PC-9 (cell line): ENCODE measurements at regions not wholly inside any gene's neighbourhood (a gene's known extent, or its start where the extent isn't known, plus 50 kb on each side); places are given as distances from the start of the nearest gene placed in this dataset.
"Not testable (repeated sequence)": the region's sequence is repeated elsewhere in the genome, so short reads cannot be mapped to it uniquely, and the experiment has no call there.

Source experiments
- BruUV-seq: library from RNA; stranded (reverse); fragments of 400-500 nt; replicated peaks from 2 replicates; lab custom pipeline; 2021; lab: Mats Ljungman, UMichigan
- CTCF ChIA-PET: fragments of 300-600 bp; sonication (Branson Sonifier 250); formaldehyde crosslinking; loops from one replicate; lab custom pipeline; 2022; ENCODE audit warnings: antibody characterized with exemption; lab: Charles Lee
- POLR2A ChIA-PET: fragments of 300-600 bp; sonication (Branson Sonifier 250); formaldehyde crosslinking; loops from one replicate; lab custom pipeline; 2022; ENCODE audit warnings: antibody characterized with exemption; ENCODE audit not compliant: unreplicated experiment; lab: Charles Lee
- DNase-seq, 2 experiments: peaks; one replicate each; pipeline versions ENCODE4 v3.0.0 to v3.0.0-alpha.2; 2015 to 2022; ENCODE audit warnings: mixed read lengths in 1 of 2
- H2AFZ ChIP-seq: fragments of 200-600 bp; sonication (generic); 2 replicates; pipeline ENCODE4 v1.8.1; 2017; ENCODE audit warnings: antibody characterized with exemption
- H3F3A ChIP-seq: fragments of 200-600 bp; sonication (generic); 2 replicates; pipeline ENCODE4 v1.8.1; 2017; ENCODE audit warnings: antibody characterized with exemption, mild to moderate bottlenecking, low read depth; ENCODE audit not compliant: insufficient read depth
- H3K27ac ChIP-seq: fragments of 200-600 bp; sonication (generic); 2 replicates; pipeline ENCODE4 v1.6.1; 2016; ENCODE audit warnings: mixed run types
- H3K27me3 ChIP-seq: fragments of 200-600 bp; sonication (generic); 2 replicates; pipeline ENCODE4 v1.6.1; 2016; ENCODE audit warnings: low read depth, mixed run types; ENCODE audit not compliant: insufficient read depth
- H3K36me3 ChIP-seq: fragments of 200-600 bp; sonication (generic); 2 replicates; pipeline ENCODE4 v1.6.1; 2016; ENCODE audit warnings: low read depth, mixed run types
- H3K4me1 ChIP-seq: fragments of 200-600 bp; sonication (generic); replicated peaks from 2 replicates; pipeline ENCODE4 v1.6.1; 2016; ENCODE audit warnings: mixed run types; ENCODE audit not compliant: insufficient read depth
- H3K4me2 ChIP-seq: fragments of 200-600 bp; sonication (generic); 2 replicates; pipeline ENCODE4 v1.6.1; 2017; ENCODE audit warnings: mixed run types
- H3K4me3 ChIP-seq: fragments of 200-600 bp; sonication (generic); 2 replicates; pipeline ENCODE4 v1.6.1; 2016; ENCODE audit warnings: mixed run types
- H3K79me2 ChIP-seq: fragments of 200-600 bp; sonication (generic); 2 replicates; pipeline ENCODE4 v1.6.1; 2017; ENCODE audit warnings: low read depth, mixed run types
- H3K9me2 ChIP-seq: fragments of 200-600 bp; sonication (generic); 2 replicates; pipeline ENCODE4 v1.8.1; 2017; ENCODE audit warnings: mild to moderate bottlenecking; ENCODE audit not compliant: insufficient read depth
- H3K9me3 ChIP-seq: fragments of 200-600 bp; sonication (generic); 2 replicates; pipeline ENCODE4 v1.8.1; 2016; ENCODE audit warnings: low read depth; ENCODE audit not compliant: insufficient read depth
- H4K20me1 ChIP-seq: fragments of 200-600 bp; sonication (generic); 2 replicates; pipeline ENCODE4 v1.8.1; 2017; ENCODE audit not compliant: insufficient read depth
- EZH2 ChIP-seq: fragments of 200-600 bp; sonication (generic); IDR thresholded peaks from 2 replicates; pipeline ENCODE4 v1.8.0; 2017; ENCODE audit warnings: antibody characterized with exemption, low read depth
- intact Hi-C: fragments of 100-400 bp; cut with micrococcal nuclease; formaldehyde crosslinking; loops from one replicate; pipeline ENCODE4 v1.10.0; 2022; ENCODE audit not compliant: unreplicated experiment
- TF ChIP-seq, protein P1 (sequence below): fragments of 200-600 bp; sonication (generic); conservative IDR thresholded peaks from 2 replicates; pipeline ENCODE4 v1.6.1; 2017; ENCODE audit warnings: mixed run types, antibody characterized with exemption, mild to moderate bottlenecking, moderate library complexity

DNA sequence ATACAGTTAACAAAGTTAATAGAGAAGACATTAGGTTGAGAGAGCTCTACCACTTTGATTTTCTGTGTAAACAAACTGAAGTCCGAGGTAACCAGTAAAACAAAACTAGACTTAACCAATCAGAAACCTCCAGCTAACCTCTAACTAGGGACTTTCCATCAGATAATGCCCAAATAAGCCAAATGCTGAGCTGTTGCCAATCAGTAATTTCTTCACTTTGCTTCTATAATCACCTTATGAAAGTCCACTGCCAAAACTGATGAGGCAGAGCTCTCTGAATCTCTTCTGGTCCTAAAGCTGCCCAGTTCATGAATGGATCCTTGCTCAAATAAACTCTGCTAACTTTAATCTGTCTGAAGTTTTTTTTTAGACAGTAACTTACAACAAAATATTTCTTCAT is 448.0 kb upstream of the NECTIN3 start:
- H3K27me3 ChIP-seq = no peaks in the 10 kb centered on the region
- no peaks in the 10 kb centered on the region for H4K20me1 ChIP-seq
- POLR2A ChIA-PET = no interaction called here
- BruUV-seq = no TSS peak
- H3K4me3 ChIP-seq = no peak overlapping the region
- no peaks in the 10 kb centered on the region for H3K79me2 ChIP-seq
- CTCF ChIA-PET = no interaction called here
- no peak overlapping the region for H2AFZ ChIP-seq
- intact Hi-C loops = no loop called here
- no peak overlapping the region for H3K4me2 ChIP-seq
- no peaks in the 10 kb centered on the region for H3F3A ChIP-seq
- no peaks in the 10 kb centered on the region for H3K36me3 ChIP-seq
- H3K4me1 ChIP-seq = no peaks in the 10 kb centered on the region
- no peak for DNase-seq
- no peaks in the 10 kb centered on the region for H3K9me2 ChIP-seq
- H3K27ac ChIP-seq = no peak overlapping the region
- H3K9me3 ChIP-seq = no peaks in the 10 kb centered on the region
- TF ChIP-seq, protein P1, sequence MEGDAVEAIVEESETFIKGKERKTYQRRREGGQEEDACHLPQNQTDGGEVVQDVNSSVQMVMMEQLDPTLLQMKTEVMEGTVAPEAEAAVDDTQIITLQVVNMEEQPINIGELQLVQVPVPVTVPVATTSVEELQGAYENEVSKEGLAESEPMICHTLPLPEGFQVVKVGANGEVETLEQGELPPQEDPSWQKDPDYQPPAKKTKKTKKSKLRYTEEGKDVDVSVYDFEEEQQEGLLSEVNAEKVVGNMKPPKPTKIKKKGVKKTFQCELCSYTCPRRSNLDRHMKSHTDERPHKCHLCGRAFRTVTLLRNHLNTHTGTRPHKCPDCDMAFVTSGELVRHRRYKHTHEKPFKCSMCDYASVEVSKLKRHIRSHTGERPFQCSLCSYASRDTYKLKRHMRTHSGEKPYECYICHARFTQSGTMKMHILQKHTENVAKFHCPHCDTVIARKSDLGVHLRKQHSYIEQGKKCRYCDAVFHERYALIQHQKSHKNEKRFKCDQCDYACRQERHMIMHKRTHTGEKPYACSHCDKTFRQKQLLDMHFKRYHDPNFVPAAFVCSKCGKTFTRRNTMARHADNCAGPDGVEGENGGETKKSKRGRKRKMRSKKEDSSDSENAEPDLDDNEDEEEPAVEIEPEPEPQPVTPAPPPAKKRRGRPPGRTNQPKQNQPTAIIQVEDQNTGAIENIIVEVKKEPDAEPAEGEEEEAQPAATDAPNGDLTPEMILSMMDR = no peak
- no peak for TF ChIP-seq EZH2

DNA sequence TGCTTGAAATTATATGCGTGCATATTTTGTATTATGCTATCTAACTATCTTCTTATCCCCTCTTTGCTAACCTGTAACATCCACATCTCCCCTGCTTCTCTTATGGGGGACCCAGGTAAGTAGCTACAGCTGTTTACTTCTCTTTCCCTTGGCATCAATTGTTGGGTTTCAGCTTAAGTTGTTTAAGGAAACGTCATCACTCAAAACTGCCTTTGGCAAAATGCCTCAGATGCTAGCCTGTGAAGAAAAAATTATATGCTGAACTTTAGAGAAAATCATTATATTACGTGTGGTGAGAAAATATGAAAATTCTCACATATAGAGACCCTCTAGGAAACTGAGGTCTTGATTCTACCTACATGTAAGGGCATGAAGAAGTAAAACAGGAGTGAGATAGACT is 447.0 kb upstream of the NECTIN3 start:
- H3F3A ChIP-seq = no peaks in the 10 kb centered on the region
- no peak for DNase-seq
- ChIA-PET CTCF (no interaction called here), POLR2A (no interaction called here)
- no peaks in the 10 kb centered on the region for H3K9me3 ChIP-seq
- no peak overlapping the region for H3K27ac ChIP-seq
- no peaks in the 10 kb centered on the region for H3K27me3 ChIP-seq
- no peak overlapping the region for H3K4me2 ChIP-seq
- intact Hi-C loops = no loop called here
- H3K4me3 ChIP-seq = no peak overlapping the region
- no peaks in the 10 kb centered on the region for H4K20me1 ChIP-seq
- TF ChIP-seq EZH2 = no peak
- TF ChIP-seq, protein P1 = no peak
- H3K36me3 ChIP-seq = no peaks in the 10 kb centered on the region
- no peak overlapping the region for H2AFZ ChIP-seq
- H3K9me2 ChIP-seq = no peaks in the 10 kb centered on the region
- no peaks in the 10 kb centered on the region for H3K79me2 ChIP-seq
- no peaks in the 10 kb centered on the region for H3K4me1 ChIP-seq
- BruUV-seq = no TSS peak

DNA sequence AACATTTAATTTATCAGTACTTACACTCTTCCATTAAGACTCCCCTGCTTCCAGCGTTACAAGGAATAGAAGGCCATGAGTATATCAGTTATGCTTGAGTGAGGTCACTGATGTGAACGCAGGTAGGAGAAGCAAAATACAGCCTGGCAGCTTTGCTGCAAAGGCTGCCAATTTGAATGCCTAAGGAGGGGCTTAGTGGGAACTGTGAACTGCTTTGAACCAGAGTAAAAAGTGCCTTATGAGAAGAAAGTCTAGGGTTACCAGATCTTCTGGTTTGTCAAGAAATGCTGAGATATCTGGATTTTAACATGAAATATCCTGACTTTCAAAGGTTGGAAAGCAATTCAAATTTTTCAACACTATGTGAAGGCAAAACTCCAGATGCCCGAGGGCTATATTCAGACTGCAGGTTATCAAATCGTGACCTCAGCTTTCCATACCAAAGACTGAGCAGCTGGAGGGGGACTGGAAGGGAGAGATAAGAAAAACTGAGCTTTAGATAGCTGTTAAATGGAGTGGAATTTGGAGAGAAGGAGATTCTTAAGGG is 446.3 kb upstream of the NECTIN3 start:
- Histone ChIP-seq H3K4me3 (no peak overlapping the region), H3K27me3 (no peaks in the 10 kb centered on the region), H3K9me2 (no peaks in the 10 kb centered on the region), H3K27ac (no peak overlapping the region), H2AFZ (no peak overlapping the region), H3K4me2 (no peak overlapping the region), H3F3A (no peaks in the 10 kb centered on the region), H3K4me1 (no peaks in the 10 kb centered on the region), H3K79me2 (no peaks in the 10 kb centered on the region), H3K9me3 (no peaks in the 10 kb centered on the region), H3K36me3 (no peaks in the 10 kb centered on the region), H4K20me1 (no peaks in the 10 kb centered on the region)
- DNase-seq = no peak
- intact Hi-C loops = no loop called here
- BruUV-seq = no TSS peak
- TF ChIP-seq, protein P1 = no peak
- no peak for TF ChIP-seq EZH2
- ChIA-PET POLR2A (no interaction called here), CTCF (no interaction called here)

DNA sequence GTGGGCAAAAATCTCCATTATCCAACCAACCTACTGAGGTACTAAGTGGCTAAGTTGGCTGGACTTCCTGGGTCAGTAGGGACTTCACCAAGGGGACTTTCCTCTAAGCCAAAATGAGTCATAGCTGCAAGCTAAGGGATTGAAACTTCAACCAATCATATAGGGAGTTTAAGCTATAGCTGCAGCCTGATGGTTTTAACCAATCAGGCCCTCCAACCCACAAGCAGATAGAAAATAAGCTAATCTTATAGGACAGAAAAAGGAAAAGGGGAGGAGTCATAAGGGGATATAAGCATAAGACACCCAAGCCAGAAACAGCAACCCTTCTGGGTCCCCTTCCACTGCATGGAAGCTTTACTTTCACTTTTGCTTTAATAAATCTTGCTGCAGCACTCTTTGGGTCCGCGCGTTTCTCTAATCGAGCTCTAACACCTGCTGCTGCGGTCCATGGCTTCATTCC is 444.9 kb upstream of the NECTIN3 start:
- CTCF ChIA-PET, BruUV-seq, H3F3A ChIP-seq, H3K9me3 ChIP-seq, H3K27ac ChIP-seq, H3K79me2 ChIP-seq, H3K4me3 ChIP-seq, H3K27me3 ChIP-seq, H3K36me3 ChIP-seq, DNase-seq, H3K4me1 ChIP-seq, H3K9me2 ChIP-seq, H4K20me1 ChIP-seq, intact Hi-C loops, H2AFZ ChIP-seq, POLR2A ChIA-PET: not testable (repeated sequence)
- H3K4me2 ChIP-seq = 0 out of 2 replicates have a peak overlapping the region, but pooled peaks have one; percentile 13
